ENCODE measurements at regions not wholly inside any gene's neighbourhood (a gene's known extent, or its start where the extent isn't known, plus 50 kb on each side); places are given as distances from the start of the nearest gene placed in this dataset.

GRCh38 chr6:24987446-24988115, 51.8 kb upstream of the RIPOR2 start:
- DNase-seq (ENCODE audit: extremely low read depth, low read depth, low spot score), result no peak

- no peak for DNase-seq (ENCODE audit: extremely low read depth, low read depth, low spot score)
Observed at GRCh38 chr6:24988562-24988961, 52.8 kb upstream of the RIPOR2 start.

GRCh38 chr6:24990236-24990845, 54.6 kb upstream of the RIPOR2 start:
- no peak for DNase-seq (ENCODE audit: extremely low read depth, low read depth, low spot score)

GRCh38 chr6:24990944-24991809, 55.4 kb upstream of the RIPOR2 start:
- no peak for DNase-seq (ENCODE audit: extremely low read depth, low read depth, low spot score)

- no peak for DNase-seq (ENCODE audit: extremely low read depth, low read depth, low spot score)
Observed at GRCh38 chr6:24991810-24992467, 56.2 kb upstream of the RIPOR2 start.

- DNase-seq (ENCODE audit: extremely low read depth, low read depth, low spot score), result no peak
Observed at GRCh38 chr6:24994812-24995211, 59.1 kb upstream of the RIPOR2 start.

- no peak for DNase-seq (ENCODE audit: extremely low read depth, low read depth, low spot score)
Observed at GRCh38 chr6:24995270-24995669, 59.5 kb upstream of the RIPOR2 start.

GRCh38 chr6:24996269-24996836, 60.6 kb upstream of the RIPOR2 start:
- no peak for DNase-seq (ENCODE audit: extremely low read depth, low read depth, low spot score)

- DNase-seq (ENCODE audit: extremely low read depth, low read depth, low spot score), result no peak
Observed at GRCh38 chr6:24997231-24997630, 61.5 kb upstream of the RIPOR2 start.

- no peak for DNase-seq (ENCODE audit: extremely low read depth, low read depth, low spot score)
Observed at GRCh38 chr6:24997905-24998304, 62.1 kb upstream of the RIPOR2 start.

GRCh38 chr6:25002326-25003091, 66.7 kb upstream of the RIPOR2 start:
- DNase-seq (ENCODE audit: extremely low read depth, low read depth, low spot score), result no peak

- DNase-seq (ENCODE audit: extremely low read depth, low read depth, low spot score), result no peak
Observed at GRCh38 chr6:25004357-25004756, 68.6 kb upstream of the RIPOR2 start.

GRCh38 chr6:25005010-25005409, 69.2 kb upstream of the RIPOR2 start:
- no peak for DNase-seq (ENCODE audit: extremely low read depth, low read depth, low spot score)

- DNase-seq (ENCODE audit: extremely low read depth, low read depth, low spot score), result no peak
Observed at GRCh38 chr6:25006075-25006474, 70.3 kb upstream of the RIPOR2 start.

GRCh38 chr6:25006565-25007001, 70.8 kb upstream of the RIPOR2 start:
- peak; percentile 63 for DNase-seq (ENCODE audit: extremely low read depth, low read depth, low spot score)

GRCh38 chr6:25007269-25007699, 71.5 kb upstream of the RIPOR2 start:
- no peak for DNase-seq (ENCODE audit: extremely low read depth, low read depth, low spot score)

GRCh38 chr6:25008707-25009392, 73.1 kb upstream of the RIPOR2 start:
- DNase-seq (ENCODE audit: extremely low read depth, low read depth, low spot score), result no peak

- DNase-seq (ENCODE audit: extremely low read depth, low read depth, low spot score), result no peak
Observed at GRCh38 chr6:25009393-25009710, 73.6 kb upstream of the RIPOR2 start.

GRCh38 chr6:25010176-25010575, 74.4 kb upstream of the RIPOR2 start:
- no peak for DNase-seq (ENCODE audit: extremely low read depth, low read depth, low spot score)

Data from glomerular endothelial cell (primary cell).